GM23248 (cell line): ENCODE measurements at regions not wholly inside any gene's neighbourhood (a gene's known extent, or its start where the extent isn't known, plus 50 kb on each side); places are given as distances from the start of the nearest gene placed in this dataset.

Experiments used
- EZH2 ChIP-seq: fragments of 200-600 bp; sonication (generic); IDR thresholded peaks from 2 replicates; pipeline ENCODE4 v1.6.1; 2018; ENCODE audit warnings: antibody characterized with exemption, mild to moderate bottlenecking; ENCODE audit not compliant: insufficient read depth, poor library complexity, severe bottlenecking
- EZH2phosphoT487 ChIP-seq: fragments of 200-600 bp; sonication (generic); IDR thresholded peaks from 2 replicates; pipeline ENCODE4 v1.6.1; 2018; ENCODE audit warnings: antibody characterized with exemption, moderate library complexity, mild to moderate bottlenecking, low read depth; ENCODE audit not compliant: insufficient read depth

DNA sequence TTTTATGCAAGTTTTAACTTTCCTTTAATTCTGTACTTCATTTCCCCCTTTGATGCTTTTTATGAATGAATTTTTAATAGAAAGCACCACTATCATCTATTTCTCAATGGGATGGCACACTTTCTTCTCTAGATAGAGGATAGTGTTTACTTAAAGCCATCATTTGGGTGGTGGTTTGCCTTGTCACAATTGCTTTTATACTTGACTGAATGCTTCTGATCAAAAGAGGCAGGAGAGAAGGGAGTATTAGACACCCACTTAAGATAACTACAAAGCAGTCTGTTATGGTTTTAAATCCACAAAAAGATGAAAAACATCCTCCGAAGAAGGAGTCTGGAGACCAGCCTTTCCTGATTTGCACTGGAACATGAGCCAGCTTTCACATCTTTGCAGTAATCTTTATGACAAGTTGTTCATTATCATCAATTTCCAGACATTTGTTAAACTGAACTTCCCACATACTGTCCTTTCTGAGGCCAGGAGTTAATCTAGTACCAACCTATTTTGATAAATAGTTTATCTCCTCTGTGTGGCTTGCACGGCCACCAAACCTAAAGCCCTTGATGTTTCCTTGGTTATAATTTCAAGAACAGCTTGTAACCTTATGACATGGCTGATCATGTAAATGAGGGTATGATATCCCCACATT is 270.4 kb upstream of the RBMY1B start:
- no peak for TF ChIP-seq EZH2
- TF ChIP-seq EZH2phosphoT487: no peak
